GM12874 (cell line): ENCODE measurements at regions not wholly inside any gene's neighbourhood (a gene's known extent, or its start where the extent isn't known, plus 50 kb on each side); places are given as distances from the start of the nearest gene placed in this dataset.

Experiments used
- CTCF ChIP-seq: IDR thresholded peaks from 2 replicates; pipeline ENCODE4 v1.5.1; 2011; ENCODE audit warnings: low read depth, mild to moderate bottlenecking, control low read depth, low read length, moderate library complexity; ENCODE audit not compliant: insufficient read depth

GRCh38 chr6:166710084-166710483, 83.0 kb upstream of the RPS6KA2 start:
- TF ChIP-seq CTCF: no peak

DNA sequence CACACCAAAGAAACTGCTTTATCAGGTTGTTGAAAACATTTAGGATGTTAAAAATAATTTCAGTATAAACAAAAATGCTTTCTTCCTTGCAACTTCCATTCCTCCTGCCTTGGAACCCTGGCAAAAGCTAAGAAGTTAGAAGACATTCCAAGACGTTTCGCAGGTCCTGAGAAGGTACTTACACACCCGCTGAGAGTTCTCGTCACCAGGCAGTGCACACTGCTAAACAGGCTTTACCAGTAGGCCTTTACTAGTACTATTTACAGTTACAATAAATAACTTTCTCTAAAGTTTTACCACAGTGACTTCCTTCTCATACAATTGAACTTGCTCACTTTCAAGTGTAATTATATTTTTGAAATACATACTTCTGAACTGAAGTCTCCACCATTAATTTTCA, 81.4 kb upstream of the RPS6KA2 start:
- no peak for TF ChIP-seq CTCF

DNA sequence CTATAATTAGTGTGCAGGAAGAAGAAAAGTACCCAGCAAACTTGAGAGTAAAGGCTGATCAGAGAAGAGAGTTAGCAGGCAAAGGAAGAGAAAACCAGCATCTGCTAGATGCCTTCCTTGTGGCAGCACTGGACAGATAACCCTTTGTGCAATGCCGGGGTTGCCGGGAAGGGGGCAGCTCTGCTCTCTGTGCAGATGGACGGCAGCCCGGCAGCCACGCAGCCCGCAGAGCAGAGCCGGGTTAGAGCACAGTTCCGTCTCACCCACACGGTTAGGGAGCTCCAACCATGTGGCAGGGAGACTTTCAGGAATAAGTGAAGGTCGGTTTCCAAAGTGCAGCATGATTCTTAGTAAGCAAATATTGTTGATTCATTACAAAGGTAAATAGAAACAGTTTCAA, 80.0 kb upstream of the RPS6KA2 start:
- peak; percentile 49 for TF ChIP-seq CTCF

DNA sequence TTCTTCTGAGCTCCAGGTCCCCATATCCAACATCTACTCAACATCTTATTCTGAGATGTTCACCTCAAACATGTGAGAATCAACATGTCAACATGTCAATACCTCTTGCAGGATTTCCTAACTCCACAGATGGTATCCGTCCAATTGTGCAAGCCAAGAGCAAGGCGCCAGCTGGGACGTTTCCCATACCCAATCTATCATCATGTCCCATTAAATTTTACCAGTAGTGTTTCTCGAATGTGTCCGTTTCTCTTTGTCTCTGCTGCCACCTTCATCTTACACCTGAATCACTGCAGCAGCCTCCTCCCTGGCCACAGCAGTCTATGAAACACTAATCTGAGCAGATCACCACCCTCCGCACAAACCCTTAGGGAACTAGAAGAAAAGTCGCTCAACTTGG, 78.0 kb upstream of the RPS6KA2 start:
- no peak for TF ChIP-seq CTCF

DNA sequence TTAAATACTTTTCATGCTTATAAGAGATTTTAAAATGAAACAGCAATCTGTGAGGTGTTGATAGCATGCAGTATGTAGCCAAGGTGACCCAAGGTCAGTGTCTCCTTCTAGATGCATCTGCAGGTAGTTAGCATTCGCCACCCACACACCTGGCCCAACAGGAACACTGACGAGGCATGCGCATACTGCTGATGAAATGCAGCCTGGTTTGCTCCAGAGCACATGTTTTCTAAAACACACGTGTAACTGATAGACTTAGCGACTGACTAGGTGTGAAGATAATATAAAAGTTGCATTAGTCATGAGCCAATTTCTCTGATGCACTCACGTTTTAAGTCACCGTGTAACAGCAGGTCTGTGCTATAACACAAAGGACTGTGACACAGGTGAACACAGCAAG, 77.1 kb upstream of the RPS6KA2 start:
- no peak for TF ChIP-seq CTCF

- no peak for TF ChIP-seq CTCF
These were observed 76.2 kb upstream of the RPS6KA2 start for GRCh38 chr6:166703149-166703710.

GRCh38 chr6:166697113-166697512, 70.1 kb upstream of the RPS6KA2 start:
- TF ChIP-seq CTCF: no peak
